HG03520 (cell line): ENCODE measurements at regions not wholly inside any gene's neighbourhood (a gene's known extent, or its start where the extent isn't known, plus 50 kb on each side); places are given as distances from the start of the nearest gene placed in this dataset.
"Not testable (repeated sequence)": the region's sequence is repeated elsewhere in the genome, so short reads cannot be mapped to it uniquely, and the experiment has no call there.

ENCODE experiments used
- ATAC-seq: cut with Tn5 transposase; IDR thresholded peaks from one replicate; pipeline ENCODE4 v1.9.1; 2021; ENCODE audit warnings: mild to moderate bottlenecking, moderate library complexity; ENCODE audit not compliant: unreplicated experiment

GRCh38 chr4:110424144-110424543 is 51.8 kb upstream of the ENPEP start:
- no peak for ATAC-seq

GRCh38 chr4:110418641-110419040 is 57.3 kb upstream of the ENPEP start:
- ATAC-seq, result no peak

- ATAC-seq, result no peak
Measured at GRCh38 chr4:110417136-110417535, 58.8 kb upstream of the ENPEP start.

- ATAC-seq, result no peak
Measured at GRCh38 chr4:110415478-110415877, 60.5 kb upstream of the ENPEP start.

- ATAC-seq, result no peak
Measured at GRCh38 chr4:110415041-110415440, 60.9 kb upstream of the ENPEP start.

- no peak for ATAC-seq
Measured at GRCh38 chr4:110414561-110414920, 61.4 kb upstream of the ENPEP start.

GRCh38 chr4:110413807-110414560 is 62.0 kb upstream of the ENPEP start:
- ATAC-seq, result not testable (repeated sequence)

- no peak for ATAC-seq
Measured at GRCh38 chr4:110412354-110413065, 63.4 kb upstream of the ENPEP start.

- no peak for ATAC-seq
Measured at GRCh38 chr4:110411574-110412011, 64.4 kb upstream of the ENPEP start.

- ATAC-seq, result not testable (repeated sequence)
Measured at GRCh38 chr4:110410853-110411573, 64.9 kb upstream of the ENPEP start.

GRCh38 chr4:110400086-110400485 is 75.9 kb upstream of the ENPEP start:
- ATAC-seq, result no peak

GRCh38 chr4:110399046-110399445 is 76.9 kb upstream of the ENPEP start:
- not testable (repeated sequence) for ATAC-seq

GRCh38 chr4:110396963-110397362 is 79.0 kb upstream of the ENPEP start:
- no peak for ATAC-seq

- no peak for ATAC-seq
Measured at GRCh38 chr4:110395421-110395820, 80.5 kb upstream of the ENPEP start.

- ATAC-seq, result no peak
Measured at GRCh38 chr4:110394871-110395270, 81.1 kb upstream of the ENPEP start.

- ATAC-seq, result no peak
Measured at GRCh38 chr4:110381784-110382183, 94.2 kb upstream of the ENPEP start.

GRCh38 chr4:110372485-110372884 is 103.5 kb upstream of the ENPEP start:
- no peak for ATAC-seq

GRCh38 chr4:110371016-110371770 is 104.8 kb upstream of the ENPEP start:
- no peak for ATAC-seq

- no peak for ATAC-seq
Measured at GRCh38 chr4:110368409-110368808, 107.5 kb upstream of the ENPEP start.

GRCh38 chr4:110367156-110367555 is 108.8 kb upstream of the ENPEP start:
- no peak for ATAC-seq

GRCh38 chr4:110365761-110366160 is 110.2 kb upstream of the ENPEP start:
- ATAC-seq, result no peak
